ENCODE measurements at regions not wholly inside any gene's neighbourhood (a gene's known extent, or its start where the extent isn't known, plus 50 kb on each side); places are given as distances from the start of the nearest gene placed in this dataset.

- TF ChIP-seq, protein P1, sequence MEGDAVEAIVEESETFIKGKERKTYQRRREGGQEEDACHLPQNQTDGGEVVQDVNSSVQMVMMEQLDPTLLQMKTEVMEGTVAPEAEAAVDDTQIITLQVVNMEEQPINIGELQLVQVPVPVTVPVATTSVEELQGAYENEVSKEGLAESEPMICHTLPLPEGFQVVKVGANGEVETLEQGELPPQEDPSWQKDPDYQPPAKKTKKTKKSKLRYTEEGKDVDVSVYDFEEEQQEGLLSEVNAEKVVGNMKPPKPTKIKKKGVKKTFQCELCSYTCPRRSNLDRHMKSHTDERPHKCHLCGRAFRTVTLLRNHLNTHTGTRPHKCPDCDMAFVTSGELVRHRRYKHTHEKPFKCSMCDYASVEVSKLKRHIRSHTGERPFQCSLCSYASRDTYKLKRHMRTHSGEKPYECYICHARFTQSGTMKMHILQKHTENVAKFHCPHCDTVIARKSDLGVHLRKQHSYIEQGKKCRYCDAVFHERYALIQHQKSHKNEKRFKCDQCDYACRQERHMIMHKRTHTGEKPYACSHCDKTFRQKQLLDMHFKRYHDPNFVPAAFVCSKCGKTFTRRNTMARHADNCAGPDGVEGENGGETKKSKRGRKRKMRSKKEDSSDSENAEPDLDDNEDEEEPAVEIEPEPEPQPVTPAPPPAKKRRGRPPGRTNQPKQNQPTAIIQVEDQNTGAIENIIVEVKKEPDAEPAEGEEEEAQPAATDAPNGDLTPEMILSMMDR (IDR thresholded peaks at IDR 0.05) = no peak
- TF ChIP-seq RAD21 (IDR thresholded peaks at IDR 0.05; ENCODE audit: low read length) = no peak
Observed at GRCh38 chr2:123693836-123694235, 331.3 kb upstream of the CNTNAP5 start.

All from SK-N-SH (cell line).